HK-2 (cell line): ENCODE measurements at regions not wholly inside any gene's neighbourhood (a gene's known extent, or its start where the extent isn't known, plus 50 kb on each side); places are given as distances from the start of the nearest gene placed in this dataset.
"Not testable (repeated sequence)": the region's sequence is repeated elsewhere in the genome, so short reads cannot be mapped to it uniquely, and the experiment has no call there.

Experiments
- DNase-seq: peaks from one replicate; pipeline ENCODE4 v3.0.0-alpha.2; 2018; ENCODE audit not compliant: unreplicated experiment

DNA sequence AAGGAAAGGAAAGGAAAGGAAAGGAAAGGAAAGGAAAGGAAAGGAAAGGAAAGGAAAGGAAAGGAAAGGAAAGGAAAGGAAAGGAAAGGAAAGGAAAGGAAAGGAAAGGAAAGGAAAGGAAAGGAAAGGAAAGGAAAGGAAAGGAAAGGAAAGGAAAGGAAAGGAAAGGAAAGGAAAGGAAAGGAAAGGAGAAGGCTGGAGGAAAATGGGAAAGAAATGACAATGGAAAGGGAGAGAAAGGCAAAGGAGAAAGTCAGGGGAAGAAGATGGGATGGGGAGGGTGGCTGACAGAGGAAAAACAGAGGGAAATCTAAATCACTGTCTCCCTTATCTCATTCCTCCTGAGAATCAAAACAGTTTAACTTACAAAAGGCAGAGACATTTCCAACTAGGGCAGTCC, 156.3 kb downstream of the C1D start:
- DNase-seq: not testable (repeated sequence)

DNA sequence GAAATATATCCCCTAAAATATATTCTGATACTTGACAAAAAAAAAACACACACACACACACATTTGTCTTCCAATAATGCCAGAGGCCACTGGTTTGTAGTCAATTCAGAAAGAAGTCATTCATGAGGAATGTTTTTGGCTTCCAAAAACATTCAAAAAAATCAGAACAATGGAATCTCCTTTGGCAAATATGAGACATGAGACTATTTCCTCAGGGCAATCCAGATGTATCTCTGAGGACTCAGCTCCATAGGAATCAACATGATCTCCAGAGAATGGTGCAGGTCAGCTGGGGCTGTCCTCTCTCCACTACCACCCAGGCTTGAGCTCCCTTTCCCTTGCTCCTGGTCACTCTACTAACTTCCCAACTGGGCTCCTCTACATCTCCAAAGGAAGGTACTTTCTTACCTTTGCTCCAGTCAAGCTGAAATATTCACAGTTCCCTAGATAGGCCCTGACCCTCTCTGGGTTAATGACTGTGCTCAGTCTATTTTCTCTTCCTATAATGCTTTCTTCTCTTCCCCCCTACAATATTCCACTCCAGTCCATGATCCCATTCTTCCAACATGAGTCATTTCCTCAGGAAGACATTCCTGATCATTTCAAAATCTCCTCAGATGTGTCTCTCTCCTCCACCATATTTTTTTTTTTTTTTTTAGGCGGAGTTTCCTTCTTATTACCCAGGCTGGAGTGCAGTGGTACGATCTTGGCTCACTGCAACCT, 145.3 kb downstream of the C1D start:
- peak; percentile 34 for DNase-seq

DNA sequence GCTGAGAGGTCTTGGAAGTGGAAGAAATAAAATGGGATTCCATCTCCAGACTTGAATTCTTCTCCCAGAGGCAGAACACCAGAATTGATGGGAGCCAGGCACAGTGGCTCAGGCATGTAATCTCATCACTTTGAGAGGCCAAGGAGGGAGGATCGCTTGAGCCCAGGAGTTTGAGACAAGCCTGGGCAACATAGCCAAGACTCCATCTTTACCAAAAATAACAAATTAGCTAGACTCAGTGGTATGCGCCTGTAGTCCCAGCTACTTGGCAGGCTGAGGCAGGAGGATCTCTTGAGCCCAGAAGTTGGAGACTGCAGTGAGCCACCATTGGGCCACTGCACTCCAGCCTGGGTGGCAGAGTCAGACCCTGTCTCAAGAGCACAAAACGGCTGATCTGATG, 144.3 kb downstream of the C1D start:
- no peak for DNase-seq

DNA sequence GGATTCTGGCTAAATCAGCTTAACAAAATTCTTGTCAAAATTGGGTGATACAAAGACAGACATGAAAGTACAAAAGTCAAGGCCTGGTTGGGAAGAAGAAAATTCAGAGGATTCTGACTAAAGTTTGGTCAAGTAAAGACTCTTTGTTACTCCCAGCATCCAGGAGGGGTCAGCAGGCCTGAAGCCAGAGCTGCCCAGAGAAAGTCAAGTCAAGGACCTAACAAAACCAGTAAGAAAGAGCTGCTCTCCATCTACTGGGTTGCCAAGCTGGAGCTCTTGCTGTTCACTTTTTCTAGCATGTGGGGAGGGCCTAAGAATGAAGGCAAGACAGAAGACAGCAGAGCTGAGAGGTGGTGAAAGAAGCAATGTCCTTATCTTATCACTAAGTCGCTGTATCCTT, 143.3 kb downstream of the C1D start:
- DNase-seq: no peak

DNA sequence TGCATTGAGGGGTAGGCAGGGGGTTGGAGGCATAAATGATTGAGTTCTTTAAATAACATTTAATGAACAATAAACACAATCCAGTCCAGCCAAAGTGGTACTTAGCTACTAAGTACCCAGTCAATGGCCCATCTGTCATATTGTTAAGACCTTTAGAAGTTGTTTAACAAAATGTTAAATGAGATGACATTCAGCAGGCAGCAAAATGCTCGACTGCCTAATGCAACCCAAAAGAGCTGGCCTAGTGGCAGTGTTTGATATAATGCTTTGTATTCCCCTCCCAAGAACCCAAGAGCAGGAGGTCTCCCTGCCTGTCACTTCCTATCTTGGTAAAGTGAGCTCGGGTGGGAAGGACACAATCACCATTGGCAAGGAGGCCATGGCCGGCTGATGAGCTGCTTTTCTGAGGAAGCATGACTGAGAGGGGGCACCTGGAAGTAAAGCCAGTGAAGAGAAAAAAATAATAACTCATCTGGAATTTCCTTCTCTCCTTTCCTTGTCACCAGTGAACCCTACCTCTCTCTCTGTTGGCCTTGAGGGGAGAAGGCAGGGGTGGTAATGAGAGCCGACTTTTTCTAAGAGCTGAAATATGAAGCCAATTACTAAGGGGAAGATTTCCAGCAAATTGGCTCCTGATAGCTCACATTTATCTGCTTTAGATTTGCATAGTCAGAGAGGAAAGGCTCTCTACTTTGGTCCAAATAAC, 140.6 kb downstream of the C1D start:
- no peak for DNase-seq

DNA sequence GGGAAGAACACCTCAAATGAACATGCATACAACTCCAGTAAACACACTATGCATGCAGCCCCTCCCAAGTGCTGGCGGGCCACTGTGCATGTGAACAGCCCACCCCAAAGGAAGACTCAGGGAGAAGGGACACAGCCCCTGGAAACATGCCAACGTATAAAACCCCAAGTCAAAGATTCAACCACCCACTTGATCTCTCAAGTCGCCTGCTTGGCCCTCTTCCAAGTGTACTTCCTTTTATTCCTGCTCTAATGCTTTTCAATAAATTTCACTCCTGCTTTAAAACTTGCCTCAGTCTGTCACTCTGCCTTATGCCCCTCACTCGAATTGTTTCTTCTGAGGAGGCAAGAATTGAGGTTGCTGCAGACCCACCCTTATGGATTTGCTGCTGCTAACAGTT, 139.1 kb downstream of the C1D start:
- DNase-seq: no peak

DNA sequence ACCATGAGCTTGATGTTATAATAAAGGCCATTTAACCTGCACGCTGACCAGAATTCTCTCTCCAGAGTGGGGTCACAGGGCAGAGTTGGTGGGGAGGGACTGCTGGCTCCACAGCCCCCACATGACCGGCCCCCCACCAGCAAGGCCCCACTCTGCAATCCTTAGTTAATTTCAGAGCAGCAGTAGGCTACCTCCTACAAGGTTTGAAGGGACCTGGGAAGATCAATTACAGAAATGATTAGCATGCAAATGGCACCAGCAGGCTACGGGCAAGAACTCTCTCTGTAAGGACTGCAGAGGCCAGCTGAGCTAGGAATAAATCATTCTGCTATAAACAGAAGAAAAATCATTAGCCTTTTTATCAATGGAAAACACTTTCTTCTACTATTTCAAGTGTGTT, 135.3 kb downstream of the C1D start:
- no peak for DNase-seq

DNA sequence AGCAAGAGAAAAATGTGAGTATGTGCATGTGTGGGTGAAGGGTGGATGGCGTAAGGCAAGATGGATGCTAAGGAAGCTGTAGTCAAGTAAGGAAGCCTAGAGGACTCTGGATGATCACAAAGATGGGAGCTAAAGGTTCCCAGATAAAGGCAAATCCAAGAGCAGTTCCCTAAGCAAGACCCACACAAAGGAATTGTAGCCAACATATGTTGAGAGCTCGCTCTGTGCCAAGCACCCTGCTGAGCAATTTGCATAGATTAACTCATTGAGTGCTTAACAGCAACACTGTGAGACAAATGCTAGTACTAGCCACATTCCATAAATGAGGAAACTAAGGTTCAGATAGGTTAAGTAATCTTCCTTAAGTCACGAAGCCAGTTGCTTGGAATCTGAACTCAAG, 132.6 kb downstream of the C1D start:
- no peak for DNase-seq

DNA sequence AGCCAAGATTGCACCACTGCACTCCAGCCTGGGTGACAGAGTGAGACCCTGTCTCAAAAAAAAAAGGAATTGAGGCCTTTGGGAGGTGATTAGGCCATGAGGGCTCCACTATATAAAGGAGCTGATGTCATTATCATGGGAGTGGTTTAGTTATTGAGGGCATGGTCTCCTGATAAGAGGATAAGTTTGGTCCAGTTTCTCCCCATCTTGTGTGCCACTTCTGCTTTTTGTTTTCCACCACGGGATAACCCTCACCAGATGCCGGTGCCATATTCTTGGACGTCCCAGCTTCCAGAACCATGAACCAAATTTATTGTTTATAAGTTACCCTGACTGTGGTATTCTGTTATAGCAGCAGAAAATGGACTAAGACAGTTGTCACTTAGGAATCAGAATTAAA, 125.8 kb downstream of the C1D start:
- DNase-seq: no peak

DNA sequence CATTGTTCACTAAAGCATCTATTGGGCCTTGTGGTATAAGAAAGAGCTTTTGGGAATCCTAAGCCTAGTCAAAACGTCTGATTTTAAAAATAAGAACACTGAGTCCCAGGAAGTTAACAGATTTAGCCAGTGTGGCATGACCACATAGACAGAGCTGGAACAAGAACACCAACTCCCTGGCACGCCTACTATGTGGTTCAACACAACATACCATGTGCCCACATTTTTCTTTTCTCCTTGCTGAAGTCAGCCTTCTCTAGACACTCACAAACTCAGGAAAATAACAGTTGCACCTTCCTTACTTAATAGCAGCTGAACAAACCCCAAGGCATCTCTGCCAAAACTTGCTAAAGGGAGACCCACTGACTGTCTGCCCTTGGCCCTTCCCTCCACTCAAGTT, 124.8 kb downstream of the C1D start:
- no peak for DNase-seq

DNA sequence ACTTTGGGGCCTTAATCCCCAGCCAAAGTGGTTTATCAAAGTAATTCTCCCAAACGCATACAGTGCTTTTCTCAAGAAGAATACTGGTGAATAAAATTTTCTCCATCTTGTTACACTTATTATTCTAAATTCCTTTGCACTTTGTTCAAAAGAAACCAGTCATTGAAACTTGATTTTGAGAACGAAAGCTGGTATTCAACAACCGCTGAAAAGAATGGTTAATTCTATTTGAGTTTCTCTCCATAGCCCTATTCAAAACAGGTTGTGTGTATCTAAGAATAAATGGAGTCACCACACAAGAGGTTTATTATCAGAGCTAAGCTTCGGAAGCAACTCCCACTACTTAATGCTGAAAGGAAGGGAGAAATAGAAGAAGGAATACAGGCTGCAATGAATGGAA, 117.7 kb downstream of the C1D start:
- DNase-seq: no peak

DNA sequence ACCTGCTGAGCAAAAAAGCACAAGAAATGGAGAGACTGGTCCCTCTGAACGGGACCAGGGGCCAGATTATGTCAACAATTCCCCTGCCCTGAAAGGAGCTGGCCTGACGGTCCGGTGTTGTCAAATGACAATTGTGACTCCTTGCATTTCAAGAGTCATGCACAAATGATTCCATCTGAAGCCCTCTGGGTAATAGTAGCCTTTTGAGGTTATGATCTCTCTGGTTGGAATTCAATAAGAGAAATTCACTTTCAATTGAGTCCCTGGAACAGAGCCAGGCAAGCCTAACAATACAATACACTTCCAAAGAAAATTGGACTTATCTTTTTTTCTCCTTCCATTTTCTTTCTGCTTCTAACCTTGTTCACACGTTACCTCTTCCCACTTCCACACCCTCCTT, 116.9 kb downstream of the C1D start:
- DNase-seq: no peak

DNA sequence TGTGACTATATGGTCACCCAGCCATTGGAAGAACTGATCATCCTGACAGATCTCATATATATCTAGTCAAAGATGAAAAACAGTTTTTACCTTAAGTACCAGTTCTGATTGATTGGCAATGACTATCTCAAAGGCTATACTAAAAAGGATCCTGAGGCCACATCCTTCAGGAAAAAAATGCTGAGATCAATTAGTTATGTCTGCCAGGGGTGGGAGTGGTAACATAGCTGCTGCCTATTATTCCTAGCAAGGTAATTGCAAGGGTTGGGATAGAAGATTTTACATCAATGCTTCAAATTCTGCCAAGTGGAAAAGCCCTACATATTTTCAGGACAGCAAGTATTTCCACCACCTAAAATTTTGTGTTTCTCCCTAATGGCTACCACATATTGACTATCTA, 114.7 kb downstream of the C1D start:
- DNase-seq: no peak

DNA sequence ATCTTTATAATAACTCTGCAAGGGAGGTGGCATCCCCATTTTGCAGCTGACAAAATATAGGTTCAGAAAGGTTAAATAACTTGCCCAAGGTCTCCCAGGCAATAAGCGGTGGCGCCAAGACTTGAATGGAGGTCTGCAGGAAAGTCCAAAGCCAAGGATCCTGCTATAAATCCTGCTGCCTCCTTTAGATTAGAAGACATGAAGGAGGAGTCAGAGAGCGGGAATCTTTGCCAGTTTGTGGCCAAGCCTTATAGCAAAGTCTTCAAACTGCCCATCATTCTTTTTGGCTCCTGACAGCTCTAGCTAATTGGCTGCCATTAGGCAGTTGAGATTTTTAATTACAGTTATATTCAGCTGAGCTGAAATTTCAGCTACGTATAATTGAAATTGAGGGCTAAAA, 114.3 kb downstream of the C1D start:
- DNase-seq: no peak

DNA sequence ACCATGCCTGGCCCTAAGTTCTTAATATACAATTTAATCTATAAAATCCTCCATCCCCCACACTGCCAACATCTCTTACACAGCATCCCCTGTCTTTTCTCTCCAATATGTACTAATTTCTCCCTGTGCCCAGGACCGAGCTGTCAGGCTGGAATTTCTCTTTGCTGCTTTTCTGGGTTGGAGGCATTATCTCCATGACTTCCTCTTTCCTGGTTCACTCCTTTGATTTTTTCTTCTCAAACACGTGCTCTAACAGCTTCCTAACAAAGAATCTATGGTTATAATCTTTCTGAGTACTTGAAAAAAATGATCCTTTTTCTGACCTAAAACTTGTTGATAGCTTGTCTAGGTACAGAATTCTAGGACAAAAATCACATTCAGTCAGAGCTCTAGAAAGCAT, 112.8 kb downstream of the C1D start:
- DNase-seq: no peak

DNA sequence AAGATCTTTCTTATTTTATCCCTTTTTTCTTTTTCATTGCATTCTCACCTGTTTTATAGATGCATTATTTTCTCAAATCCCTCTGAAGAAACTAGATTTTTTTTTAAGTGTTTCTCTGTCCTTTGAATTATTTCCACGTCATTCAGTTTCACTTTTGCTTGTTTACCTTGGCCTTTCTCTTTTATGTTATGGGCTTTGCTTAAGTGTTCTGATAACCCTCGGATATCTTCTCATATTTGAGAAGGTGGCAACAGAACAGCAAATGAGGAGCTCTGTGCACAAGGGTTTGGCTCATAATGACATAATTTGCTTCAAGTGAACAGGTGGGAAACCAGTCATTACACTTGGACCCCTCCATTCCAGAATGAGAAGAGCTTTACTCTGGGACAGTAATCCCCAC, 111.9 kb downstream of the C1D start:
- DNase-seq: no peak

DNA sequence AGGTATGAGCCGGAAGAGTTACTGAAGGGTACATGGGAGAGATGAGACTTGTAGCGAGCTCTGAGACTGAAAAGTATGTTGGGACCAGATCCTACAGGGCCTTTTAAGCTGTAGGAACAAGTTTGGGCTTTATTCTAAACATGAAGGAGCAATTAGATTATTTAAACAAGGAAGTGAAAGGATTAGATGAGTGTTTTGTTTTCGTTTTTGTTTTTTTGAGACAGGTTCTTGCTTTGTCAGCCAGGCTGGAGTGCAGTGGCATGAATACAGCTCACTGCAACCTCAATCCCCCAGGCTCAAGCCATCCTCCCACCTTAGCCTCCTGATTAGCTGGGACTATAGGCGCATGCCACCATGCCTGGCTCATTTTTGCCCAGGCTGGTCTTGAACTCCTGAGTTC, 110.7 kb downstream of the C1D start:
- no peak for DNase-seq

DNA sequence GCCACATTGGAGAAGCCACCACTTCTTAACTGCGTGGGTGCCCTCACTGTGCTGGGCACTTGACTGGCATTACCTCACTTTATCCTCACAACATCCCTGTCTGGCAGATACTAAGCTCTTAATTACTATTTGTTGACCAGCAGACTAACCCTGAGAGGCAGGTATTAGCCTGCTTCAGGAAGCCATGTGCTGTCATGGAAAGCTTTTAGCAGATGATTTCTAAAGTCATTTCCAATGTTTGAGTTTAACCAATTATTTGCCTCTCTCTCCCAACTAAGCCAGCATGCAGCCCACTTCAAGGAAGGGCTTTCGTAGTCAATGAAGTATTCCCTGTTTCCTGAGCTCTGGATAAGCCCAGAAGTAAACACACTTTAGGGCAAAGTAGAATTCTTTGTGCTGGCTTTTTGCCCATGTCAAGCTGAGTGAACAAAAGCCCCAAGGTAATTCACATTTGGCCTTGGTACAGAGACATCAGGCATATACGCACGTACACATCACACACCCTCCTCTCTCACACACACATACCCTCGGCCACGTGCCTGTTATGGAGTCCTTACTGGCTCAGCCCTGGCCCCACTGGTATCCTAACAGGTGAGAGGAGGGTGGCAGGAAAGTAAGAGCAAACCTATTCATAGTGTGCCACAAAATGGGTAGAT, 108.6 kb downstream of the C1D start:
- no peak for DNase-seq

DNA sequence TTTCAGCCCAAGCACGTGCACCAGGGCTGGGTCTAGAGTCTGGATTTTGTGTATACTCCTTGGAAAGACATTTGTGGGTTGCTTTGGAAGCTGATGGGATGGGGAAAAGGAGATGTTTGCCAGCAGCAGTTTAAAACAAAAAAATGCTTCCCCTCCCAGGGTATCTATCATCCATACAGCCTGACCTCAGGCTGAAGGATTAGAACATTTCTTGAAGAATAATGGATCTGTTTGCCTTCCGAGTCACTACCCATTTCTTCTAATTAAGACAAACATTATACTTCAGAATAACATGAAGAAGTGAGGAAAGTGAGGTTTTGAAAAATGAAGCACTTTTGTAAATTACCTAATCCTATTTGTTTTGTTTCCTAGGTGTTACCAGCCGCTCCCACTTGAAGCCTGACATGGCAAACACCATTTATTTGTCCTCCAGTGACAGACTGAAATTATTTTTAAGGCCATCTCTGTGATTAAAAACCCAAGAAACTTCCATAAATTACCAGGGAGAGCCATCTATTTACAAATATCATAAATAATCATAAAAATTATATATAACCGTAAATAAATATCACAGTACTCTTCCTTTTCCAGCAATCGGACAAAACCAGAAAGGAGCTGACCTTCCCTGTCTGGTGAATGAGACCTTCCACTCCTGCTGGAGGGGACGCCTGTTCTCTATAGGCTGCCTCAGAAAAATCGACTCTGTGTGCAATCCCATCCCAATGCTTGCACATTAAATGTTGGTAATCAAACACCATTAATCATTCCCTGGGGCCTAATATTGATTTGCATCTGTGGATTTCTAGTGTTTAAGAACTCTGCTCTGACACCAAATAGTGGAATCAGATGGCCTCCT, 106.8 kb downstream of the C1D start:
- DNase-seq: no peak

DNA sequence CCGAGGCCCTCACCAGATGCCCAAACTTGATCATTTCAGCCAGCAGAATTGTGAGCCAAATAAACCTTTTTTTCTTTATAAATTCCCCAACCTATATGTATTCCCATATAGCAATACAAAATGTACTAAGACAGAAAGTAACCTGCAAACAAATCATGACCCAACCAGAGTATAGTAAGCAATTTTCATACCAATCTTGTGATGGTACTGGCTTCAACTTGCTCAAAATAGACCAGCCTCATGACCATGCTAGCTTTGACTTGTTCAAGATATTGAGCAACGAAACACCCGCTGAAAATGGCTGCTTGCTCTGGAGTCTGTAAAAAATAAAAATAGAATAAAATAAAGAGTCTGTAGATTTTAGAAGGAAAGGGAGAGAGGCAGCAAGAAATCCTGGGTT, 97.6 kb downstream of the C1D start:
- DNase-seq: no peak

DNA sequence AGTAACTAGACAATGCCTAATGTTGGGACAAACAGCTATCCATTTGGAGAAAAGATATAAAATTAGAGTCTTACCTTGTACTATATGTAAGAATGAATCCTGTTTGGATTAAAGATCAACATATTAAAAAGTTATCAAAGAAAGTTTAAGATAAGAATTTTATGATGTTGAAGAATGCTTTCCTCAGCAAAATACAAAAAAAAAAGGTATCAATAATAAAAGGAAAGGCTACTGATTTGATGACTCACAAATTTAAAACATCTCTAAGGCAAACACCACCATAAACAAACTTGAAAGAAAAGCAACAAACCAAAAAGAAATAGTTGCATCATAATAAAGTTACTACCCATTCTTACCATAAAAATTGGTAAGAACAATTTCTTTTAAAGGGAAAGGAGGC, 92.7 kb downstream of the C1D start:
- DNase-seq: no peak

DNA sequence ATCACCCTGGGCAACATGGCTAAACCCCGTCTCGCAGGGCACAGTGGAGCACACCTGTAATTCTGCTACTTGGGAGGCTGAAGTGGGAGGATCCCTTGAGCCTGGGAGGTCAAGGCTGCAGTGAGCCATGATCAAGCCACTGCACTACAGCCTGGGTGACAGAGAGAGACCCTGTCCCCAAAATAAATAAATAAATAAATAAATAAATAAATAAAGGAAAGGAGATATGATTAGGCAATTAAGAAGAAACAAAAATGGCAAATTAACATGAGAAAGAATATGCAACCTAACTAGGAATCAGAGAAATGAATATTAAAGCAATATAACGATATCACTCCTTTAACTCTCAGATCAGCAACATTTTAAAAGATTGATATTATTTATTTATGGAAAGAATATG, 92.3 kb downstream of the C1D start:
- no peak for DNase-seq
